ENCODE measurements at regions not wholly inside any gene's neighbourhood (a gene's known extent, or its start where the extent isn't known, plus 50 kb on each side); places are given as distances from the start of the nearest gene placed in this dataset.

DNA sequence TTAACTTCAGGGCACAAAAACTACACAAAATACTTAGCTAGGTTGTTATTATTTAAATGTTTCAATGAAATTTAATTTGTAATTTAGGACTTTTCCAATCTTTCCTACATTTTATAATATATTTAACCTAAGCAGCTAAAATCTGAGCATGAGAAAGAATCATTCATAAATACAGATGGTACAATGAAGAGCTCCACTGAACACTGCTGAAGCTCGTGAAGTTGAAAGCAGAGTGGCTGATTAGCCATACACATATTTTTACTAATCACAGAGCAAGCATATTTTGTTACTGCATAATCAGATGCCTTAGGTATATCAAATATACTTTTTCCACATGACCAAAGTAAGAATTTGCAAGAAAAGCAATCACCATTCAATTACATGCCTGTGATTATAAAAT is 184.9 kb upstream of the ETAA1 start:
- TF ChIP-seq, protein P1, sequence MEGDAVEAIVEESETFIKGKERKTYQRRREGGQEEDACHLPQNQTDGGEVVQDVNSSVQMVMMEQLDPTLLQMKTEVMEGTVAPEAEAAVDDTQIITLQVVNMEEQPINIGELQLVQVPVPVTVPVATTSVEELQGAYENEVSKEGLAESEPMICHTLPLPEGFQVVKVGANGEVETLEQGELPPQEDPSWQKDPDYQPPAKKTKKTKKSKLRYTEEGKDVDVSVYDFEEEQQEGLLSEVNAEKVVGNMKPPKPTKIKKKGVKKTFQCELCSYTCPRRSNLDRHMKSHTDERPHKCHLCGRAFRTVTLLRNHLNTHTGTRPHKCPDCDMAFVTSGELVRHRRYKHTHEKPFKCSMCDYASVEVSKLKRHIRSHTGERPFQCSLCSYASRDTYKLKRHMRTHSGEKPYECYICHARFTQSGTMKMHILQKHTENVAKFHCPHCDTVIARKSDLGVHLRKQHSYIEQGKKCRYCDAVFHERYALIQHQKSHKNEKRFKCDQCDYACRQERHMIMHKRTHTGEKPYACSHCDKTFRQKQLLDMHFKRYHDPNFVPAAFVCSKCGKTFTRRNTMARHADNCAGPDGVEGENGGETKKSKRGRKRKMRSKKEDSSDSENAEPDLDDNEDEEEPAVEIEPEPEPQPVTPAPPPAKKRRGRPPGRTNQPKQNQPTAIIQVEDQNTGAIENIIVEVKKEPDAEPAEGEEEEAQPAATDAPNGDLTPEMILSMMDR (IDR thresholded peaks at IDR 0.05) = no peak
- no peak for TF ChIP-seq EZH2 (IDR thresholded peaks at IDR 0.05; ENCODE audit: borderline replicate concordance, insufficient read depth, low read depth, low read length, poor library complexity, severe bottlenecking)
